NCI-H1417 treated with DMSO at 0.1 percent for 48 hours (cell line): ENCODE measurements at regions not wholly inside any gene's neighbourhood (a gene's known extent, or its start where the extent isn't known, plus 50 kb on each side); places are given as distances from the start of the nearest gene placed in this dataset.
A peak's percentile ranks its signal among the peaks of the same experiment; 100 is the strongest.

ENCODE experiments used
- DNase-seq: peaks from one replicate; lab custom pipeline; 2025; lab: John Stamatoyannopoulos, UW

DNA sequence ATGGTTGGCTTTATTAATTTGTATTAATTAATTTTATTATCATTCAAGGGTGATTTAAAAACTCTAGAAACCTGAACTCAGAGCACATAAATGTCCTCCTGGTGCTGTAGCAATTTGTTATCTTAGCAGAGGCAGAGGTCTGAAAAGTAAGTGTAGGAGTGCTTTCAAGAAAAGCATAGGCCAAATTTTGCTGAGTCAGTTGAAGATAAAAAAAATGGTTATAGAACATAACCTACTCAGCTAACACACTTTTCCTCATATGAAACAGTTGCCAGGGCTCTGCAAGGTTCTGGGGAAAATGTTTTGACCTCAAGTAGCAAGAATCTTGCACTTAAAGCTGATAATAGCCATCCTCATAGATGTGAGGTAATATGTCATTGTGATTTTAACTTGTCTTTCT is 53.5 kb upstream of the CHODL start:
- no peak for DNase-seq

GRCh38 chr21:18178509-18178908 is 66.1 kb upstream of the CHODL start:
- no peak for DNase-seq

GRCh38 chr21:18174370-18174769 is 70.3 kb upstream of the CHODL start:
- no peak for DNase-seq

- DNase-seq = no peak
Observed at GRCh38 chr21:18170829-18171228, 73.8 kb upstream of the CHODL start.

- DNase-seq = no peak
Observed at GRCh38 chr21:18170221-18170620, 74.4 kb upstream of the CHODL start.

DNA sequence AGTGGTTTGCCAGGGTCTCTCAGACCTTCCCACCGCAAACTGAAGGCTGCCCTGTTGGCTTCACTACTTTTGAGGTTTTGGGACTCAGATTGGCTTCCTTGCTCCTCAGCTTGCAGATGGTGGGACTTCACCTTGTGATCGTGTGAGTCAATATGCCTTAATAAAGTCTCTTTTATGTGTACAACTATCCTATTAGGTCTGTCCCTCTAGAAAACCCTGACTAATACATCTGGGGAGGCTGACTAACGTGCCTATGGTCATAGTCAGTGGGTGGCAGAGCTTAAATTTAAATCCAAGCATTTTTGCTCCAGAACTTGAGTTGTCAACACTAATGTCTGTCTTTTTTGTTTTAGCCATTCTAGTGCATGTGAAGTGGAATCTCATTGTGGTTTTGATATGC is 76.5 kb upstream of the CHODL start:
- DNase-seq = no peak

- DNase-seq = no peak
Observed at GRCh38 chr21:18164933-18165332, 79.7 kb upstream of the CHODL start.

DNA sequence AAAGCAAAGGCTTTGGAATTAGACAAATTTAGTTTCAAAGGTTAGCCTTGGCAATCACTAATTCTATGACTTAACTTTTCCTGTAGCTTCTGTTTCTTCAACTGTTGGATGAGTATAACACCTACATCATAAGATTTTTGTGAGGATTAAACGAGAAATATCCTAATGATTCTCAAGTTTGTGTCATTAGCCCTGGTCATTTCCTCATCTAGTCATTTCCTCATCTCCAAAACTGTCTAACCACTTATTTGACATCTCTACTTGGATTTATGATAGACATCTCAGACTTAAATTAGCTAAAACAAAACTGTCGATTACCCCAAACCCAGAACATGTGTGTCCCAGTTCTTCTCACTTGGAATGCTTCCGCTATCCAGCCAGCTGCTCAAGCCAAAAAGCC is 80.2 kb upstream of the CHODL start:
- DNase-seq = no peak

GRCh38 chr21:18163956-18164355 is 80.7 kb upstream of the CHODL start:
- no peak for DNase-seq

DNA sequence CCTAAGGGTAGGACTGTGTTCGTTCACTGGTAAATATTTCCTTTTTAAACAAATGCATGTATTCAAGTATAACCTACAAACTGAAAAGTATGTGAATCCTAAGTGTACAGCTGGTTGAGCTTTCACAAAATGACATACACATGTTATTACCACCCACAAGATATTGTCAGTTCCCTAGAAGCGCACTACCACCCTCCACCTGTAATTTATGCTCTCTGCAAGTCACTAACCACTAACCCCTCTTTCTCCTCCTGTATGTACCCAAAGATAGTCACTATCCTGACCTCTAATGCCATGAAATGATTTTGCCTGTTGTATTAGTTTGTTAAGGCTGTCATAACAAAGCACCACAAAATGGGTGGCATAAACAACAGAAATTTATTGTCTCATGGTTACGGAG is 82.8 kb upstream of the CHODL start:
- DNase-seq = no peak

DNA sequence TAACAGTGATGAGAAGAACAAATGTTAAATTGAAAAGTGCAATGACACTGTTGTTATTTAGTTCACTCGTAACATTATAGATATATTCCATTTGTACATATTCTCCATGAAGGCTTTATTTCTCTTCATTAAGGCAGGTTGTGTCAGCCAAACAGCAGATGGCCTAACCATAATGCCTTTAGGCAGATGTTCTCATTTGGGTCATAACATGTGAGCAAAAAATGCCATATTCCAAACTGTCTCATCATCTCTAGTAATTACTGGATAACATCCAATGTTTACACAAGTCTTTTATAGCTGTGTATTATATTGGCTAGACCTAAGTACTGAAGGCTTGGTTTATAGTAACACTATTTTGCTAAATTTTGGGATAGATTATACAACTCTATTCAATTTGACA is 87.2 kb upstream of the CHODL start:
- DNase-seq = no peak

GRCh38 chr21:18155508-18156193 is 89.0 kb upstream of the CHODL start:
- no peak for DNase-seq

- DNase-seq = no peak
Observed at GRCh38 chr21:18153063-18153462, 91.6 kb upstream of the CHODL start.

DNA sequence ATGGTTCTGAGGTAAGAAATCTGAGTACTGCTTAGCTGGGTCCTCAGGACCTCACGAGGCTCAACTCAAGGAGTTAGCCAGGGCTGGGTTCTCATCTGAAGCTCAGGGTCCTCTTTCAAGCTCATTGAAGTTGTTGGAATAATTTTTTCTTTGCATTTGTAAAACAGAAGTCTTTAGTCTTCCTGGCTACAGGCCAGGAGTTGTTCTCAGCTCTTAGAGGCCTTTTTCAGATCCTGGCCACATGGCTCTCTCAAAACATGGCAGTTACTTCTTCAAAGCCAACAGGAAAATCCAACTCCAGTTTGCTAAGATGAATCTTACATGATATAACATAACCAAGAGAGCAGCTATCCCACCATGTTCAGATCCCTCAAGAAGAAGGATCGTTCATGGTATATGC is 92.3 kb upstream of the CHODL start:
- no peak for DNase-seq

DNA sequence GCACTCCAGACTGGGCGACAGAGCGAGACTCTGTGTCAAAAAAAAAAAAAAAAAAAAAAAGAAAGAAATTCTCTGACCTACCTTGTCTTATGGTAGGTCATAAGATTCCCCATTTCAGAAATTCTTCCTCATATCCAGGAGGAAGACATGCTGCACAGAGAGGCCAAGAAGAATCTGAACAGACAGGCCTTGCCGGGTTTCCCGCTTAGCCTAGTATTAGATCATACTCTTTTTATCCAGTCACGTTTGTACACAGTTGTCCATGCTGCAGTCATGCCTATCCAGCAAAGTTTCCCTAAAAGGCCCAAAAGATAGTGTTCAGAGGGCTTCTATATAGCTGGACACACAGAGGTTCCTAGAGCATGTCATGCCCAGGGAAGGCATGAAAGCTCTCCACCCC is 93.6 kb upstream of the CHODL start:
- no peak for DNase-seq

- no peak for DNase-seq
Observed at GRCh38 chr21:18148401-18148800, 96.2 kb upstream of the CHODL start.

GRCh38 chr21:18147678-18148077 is 97.0 kb upstream of the CHODL start:
- no peak for DNase-seq

- DNase-seq = no peak
Observed at GRCh38 chr21:18146820-18147219, 97.8 kb upstream of the CHODL start.

GRCh38 chr21:18144339-18144738 is 100.3 kb upstream of the CHODL start:
- DNase-seq = no peak

- peak; percentile 40 for DNase-seq
Observed at GRCh38 chr21:18142655-18143054, 102.0 kb upstream of the CHODL start.

DNA sequence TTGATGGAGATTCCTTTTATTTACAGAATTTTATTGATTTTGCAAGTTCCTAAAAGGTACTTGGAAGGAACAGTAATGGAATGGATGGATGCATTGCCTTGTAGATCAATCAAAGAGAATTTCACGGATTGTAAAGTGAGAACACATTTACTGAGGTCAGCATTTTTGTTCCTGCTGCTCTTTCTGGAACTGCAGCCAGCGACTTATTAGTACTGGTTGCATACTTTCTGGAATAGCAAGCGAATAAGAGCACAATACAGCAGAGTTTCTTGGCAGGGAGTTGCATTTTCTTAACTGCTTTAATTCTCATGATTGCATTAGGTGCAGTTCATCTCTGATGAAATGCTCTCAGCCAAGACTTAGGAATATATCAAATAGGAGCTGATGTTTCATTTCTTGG is 106.1 kb upstream of the CHODL start:
- no peak for DNase-seq

GRCh38 chr21:18129526-18129925 is 115.1 kb upstream of the CHODL start:
- no peak for DNase-seq

DNA sequence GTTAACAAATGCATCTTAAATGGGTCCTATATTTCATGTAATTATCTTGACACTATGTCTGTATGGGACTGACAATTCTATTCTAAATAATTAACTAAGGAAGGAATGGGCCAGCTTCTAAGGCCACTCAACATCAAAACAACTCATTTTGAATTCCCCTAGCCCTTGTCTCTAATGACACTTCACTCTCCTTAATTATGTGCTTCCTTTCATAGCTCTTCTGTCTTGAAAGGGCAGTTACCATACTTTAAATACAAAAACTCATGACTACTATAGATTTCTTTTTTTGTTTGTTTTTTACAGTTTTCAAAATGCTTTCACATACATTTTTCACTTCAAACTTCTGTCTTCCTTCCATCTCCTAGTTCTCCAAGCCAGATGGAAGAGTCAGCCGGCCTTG is 126.1 kb upstream of the CHODL start:
- no peak for DNase-seq

- DNase-seq = no peak
Observed at GRCh38 chr21:18117176-18117575, 127.5 kb upstream of the CHODL start.

- DNase-seq = no peak
Observed at GRCh38 chr21:18114810-18115209, 129.8 kb upstream of the CHODL start.
